ENCODE measurements at regions not wholly inside any gene's neighbourhood (a gene's known extent, or its start where the extent isn't known, plus 50 kb on each side); places are given as distances from the start of the nearest gene placed in this dataset.

DNA sequence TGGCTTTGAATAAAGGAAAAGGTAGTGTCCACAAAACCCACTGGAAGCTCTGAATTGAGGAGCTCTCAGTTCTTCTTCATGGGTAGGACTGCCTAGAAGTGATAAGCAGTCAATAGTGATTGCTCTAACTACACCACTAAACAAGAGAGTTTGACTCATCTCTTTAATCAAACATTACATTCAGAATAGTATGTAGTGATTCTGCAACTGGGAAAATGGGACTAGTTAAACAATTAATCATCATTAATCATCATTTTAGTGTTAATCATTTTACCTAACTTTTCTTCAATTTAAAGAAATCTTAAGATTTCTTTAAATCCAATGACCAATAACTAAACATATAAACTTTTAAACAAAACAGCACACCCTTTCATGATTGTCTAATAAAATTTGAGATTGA is 484.0 kb upstream of the FZD8 start:
- TF ChIP-seq, protein P1, sequence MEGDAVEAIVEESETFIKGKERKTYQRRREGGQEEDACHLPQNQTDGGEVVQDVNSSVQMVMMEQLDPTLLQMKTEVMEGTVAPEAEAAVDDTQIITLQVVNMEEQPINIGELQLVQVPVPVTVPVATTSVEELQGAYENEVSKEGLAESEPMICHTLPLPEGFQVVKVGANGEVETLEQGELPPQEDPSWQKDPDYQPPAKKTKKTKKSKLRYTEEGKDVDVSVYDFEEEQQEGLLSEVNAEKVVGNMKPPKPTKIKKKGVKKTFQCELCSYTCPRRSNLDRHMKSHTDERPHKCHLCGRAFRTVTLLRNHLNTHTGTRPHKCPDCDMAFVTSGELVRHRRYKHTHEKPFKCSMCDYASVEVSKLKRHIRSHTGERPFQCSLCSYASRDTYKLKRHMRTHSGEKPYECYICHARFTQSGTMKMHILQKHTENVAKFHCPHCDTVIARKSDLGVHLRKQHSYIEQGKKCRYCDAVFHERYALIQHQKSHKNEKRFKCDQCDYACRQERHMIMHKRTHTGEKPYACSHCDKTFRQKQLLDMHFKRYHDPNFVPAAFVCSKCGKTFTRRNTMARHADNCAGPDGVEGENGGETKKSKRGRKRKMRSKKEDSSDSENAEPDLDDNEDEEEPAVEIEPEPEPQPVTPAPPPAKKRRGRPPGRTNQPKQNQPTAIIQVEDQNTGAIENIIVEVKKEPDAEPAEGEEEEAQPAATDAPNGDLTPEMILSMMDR (IDR thresholded peaks at IDR 0.05), result no peak
- no peak for TF ChIP-seq POLR2AphosphoS5 (IDR thresholded peaks at IDR 0.05)
- TF ChIP-seq POLR2A (IDR thresholded peaks at IDR 0.05), result no peak
- no peak for TF ChIP-seq EP300 (IDR thresholded peaks at IDR 0.05)
